ENCODE measurements at regions not wholly inside any gene's neighbourhood (a gene's known extent, or its start where the extent isn't known, plus 50 kb on each side); places are given as distances from the start of the nearest gene placed in this dataset.

GRCh38 chr22:23001463-23001862 is 68.9 kb upstream of the GNAZ start:
- no peak overlapping the region for H3K27ac ChIP-seq
- TF ChIP-seq ZFX (IDR thresholded peaks at IDR 0.05) (no peak), CTCF (conservative IDR thresholded peaks at IDR 0.05) (no peak)

GRCh38 chr22:23002612-23003180 is 67.6 kb upstream of the GNAZ start:
- no peak for TF ChIP-seq CTCF (conservative IDR thresholded peaks at IDR 0.05)
- no peak for TF ChIP-seq ZFX (IDR thresholded peaks at IDR 0.05)
- no peak overlapping the region for H3K27ac ChIP-seq

GRCh38 chr22:23007823-23008222 is 62.5 kb upstream of the GNAZ start:
- H3K27ac ChIP-seq, result no peak overlapping the region
- no peak for TF ChIP-seq CTCF (conservative IDR thresholded peaks at IDR 0.05)
- TF ChIP-seq ZFX (IDR thresholded peaks at IDR 0.05), result no peak

GRCh38 chr22:23008896-23009295 is 61.4 kb upstream of the GNAZ start:
- TF ChIP-seq CTCF (conservative IDR thresholded peaks at IDR 0.05) (no peak), ZFX (IDR thresholded peaks at IDR 0.05) (no peak)

More at GRCh38 chr22:23008896-23009295, 61.4 kb upstream of the GNAZ start:
- no peak overlapping the region for H3K27ac ChIP-seq

Data from C4-2B (cell line).